K562 (cell line): ENCODE measurements at regions not wholly inside any gene's neighbourhood (a gene's known extent, or its start where the extent isn't known, plus 50 kb on each side); places are given as distances from the start of the nearest gene placed in this dataset.

ENCODE experiments used
- ATAC-seq: fragments of 200-7000 bp; cut with Tn5 transposase; 3 replicates; pipeline ENCODE4 v1.9.1; 2020; ENCODE audit warnings: moderate library complexity
- BruUV-seq: library from RNA; stranded (reverse); fragments of 400-500 nt; replicated peaks from 2 replicates; lab custom pipeline; 2021; lab: Mats Ljungman, UMichigan
- CTCF ChIA-PET: fragments of 300-600 bp; formaldehyde crosslinking; extraction: SDS; loops from one replicate; lab custom pipeline; 2021; ENCODE audit warnings: low intra/inter-chr PET ratio; lab: Yijun Ruan, JAX
- POLR2A ChIA-PET: fragments of 300-600, 350-650 bp; sonication (Branson Sonifier 250); formaldehyde crosslinking; extraction: SDS; loops from one replicate; lab custom pipeline; 2021; ENCODE audit warnings: antibody characterized with exemption, inconsistent platforms; lab: Yijun Ruan, JAX
- DNase-seq, 4 experiments: peaks; one replicate each; pipeline versions ENCODE4 v3.0.0 to v3.0.0-alpha.2; 2011 to 2018; ENCODE audit warnings: low spot score in 3 of 4, mixed read lengths in 3 of 4; ENCODE audit errors: extremely low read depth in 1 of 4
- FAIRE-seq: peaks from 2 replicates; lab custom pipeline; 2011; peaks lifted over from hg19 to GRCh38; lab: Jason Lieb, UNC
- H2AFZ ChIP-seq: 2 replicates; pipeline ENCODE4 v1.6.0; 2011; ENCODE audit warnings: low read depth, low read length, control low read depth, inconsistent platforms
- H3K27ac ChIP-seq: fragments of 200-600 bp; 3 replicates; pipeline ENCODE4 v1.8.0; 2011; ENCODE audit warnings: low read depth, mild to moderate bottlenecking, control low read depth, inconsistent platforms, low read length, moderate library complexity, mixed read lengths; ENCODE audit errors: extremely low read depth
- H3K27me3 ChIP-seq, 2 experiments: fragments of 300-600 bp in 1 of 2; 2 replicates in 1 of 2; 3 replicates in 1 of 2; pipeline versions ENCODE4 v1.6.0 to v1.8.0; 2011; ENCODE audit warnings: inconsistent platforms in 2 of 2, low read length in 2 of 2, mild to moderate bottlenecking in 1 of 2, mixed read lengths in 1 of 2, moderate library complexity in 1 of 2; ENCODE audit not compliant: control insufficient read depth in 2 of 2, insufficient read depth in 2 of 2
- H3K36me3 ChIP-seq: fragments of 300-600 bp; 3 replicates; pipeline ENCODE4 v1.8.0; 2011; ENCODE audit warnings: mild to moderate bottlenecking, low read length, inconsistent platforms; ENCODE audit not compliant: control insufficient read depth, insufficient read depth
- H3K4me1 ChIP-seq, 2 experiments: fragments of 200-600 bp in 1 of 2; replicated peaks in 1 of 2; 2 replicates in 1 of 2; 3 replicates in 1 of 2; pipeline versions ENCODE4 v1.5.1 to v1.8.0; 2011; ENCODE audit warnings: inconsistent platforms in 2 of 2, low read length in 2 of 2, mild to moderate bottlenecking in 1 of 2, mixed read lengths in 1 of 2, moderate library complexity in 1 of 2; ENCODE audit not compliant: control insufficient read depth in 2 of 2, insufficient read depth in 2 of 2
- H3K4me2 ChIP-seq: 2 replicates; pipeline ENCODE4 v1.6.1; 2011; ENCODE audit warnings: low read length, control low read depth, inconsistent platforms, mixed read lengths; ENCODE audit not compliant: insufficient read depth
- H3K4me3 ChIP-seq: fragments of 200-600 bp; sonication (generic), shearing (Covaris generic); 2 replicates; pipeline ENCODE4 v1.5.1; 2016; ENCODE audit warnings: control low read depth, inconsistent platforms
- H3K79me2 ChIP-seq: fragments of 200-600 bp; 3 replicates; pipeline ENCODE4 v1.8.0; 2011; ENCODE audit warnings: low read length, inconsistent platforms; ENCODE audit not compliant: control insufficient read depth, insufficient read depth
- H3K9ac ChIP-seq, 2 experiments: 2 replicates each; pipeline versions ENCODE4 v1.6.0 to v1.6.1; 2011; ENCODE audit warnings: low read depth in 2 of 2, low read length in 2 of 2, control low read depth in 1 of 2, inconsistent platforms in 1 of 2, mild to moderate bottlenecking in 1 of 2, mixed read lengths in 1 of 2; ENCODE audit not compliant: insufficient read depth in 1 of 2
- H3K9me1 ChIP-seq: one replicate; pipeline ENCODE4 v1.6.0; 2011; ENCODE audit warnings: inconsistent platforms, mild to moderate bottlenecking, low read length, moderate library complexity; ENCODE audit not compliant: control insufficient read depth, insufficient read depth
- H3K9me3 ChIP-seq: replicated peaks from 2 replicates; pipeline ENCODE4 v1.5.1; 2011; ENCODE audit warnings: low read depth, low read length, inconsistent platforms; ENCODE audit not compliant: control insufficient read depth, insufficient read depth
- H4K20me1 ChIP-seq: replicated peaks from 2 replicates; pipeline ENCODE4 v1.6.1; 2011; ENCODE audit warnings: low read length, inconsistent platforms, mixed read lengths; ENCODE audit not compliant: control insufficient read depth, insufficient read depth
- BRCA1 ChIP-seq, 2 experiments: fragments of 450-650 bp in 1 of 2; sonication (generic) in 1 of 2; formaldehyde crosslinking in 1 of 2; IDR thresholded peaks; 2 replicates each; pipeline versions ENCODE4 v1.5.0 to v1.6.1; 2017 to 2020; ENCODE audit warnings: mild to moderate bottlenecking in 1 of 2, missing genetic modification reagents in 1 of 2
- BRD9 ChIP-seq: fragments of 450-650 bp; IDR thresholded peaks from 2 replicates; pipeline ENCODE4 v1.6.1; 2018; ENCODE audit warnings: low read depth; ENCODE audit not compliant: partially characterized antibody
- CBX5 ChIP-seq: IDR thresholded peaks from 2 replicates; pipeline ENCODE4 v1.6.1; 2014; ENCODE audit warnings: low read depth, borderline replicate concordance
- HEY1 ChIP-seq: fragments of 250-450 bp; sonication (Bioruptor Pico); IDR thresholded peaks from 2 replicates; pipeline ENCODE4 v1.5.0; 2020; ENCODE audit warnings: mild to moderate bottlenecking, moderate library complexity, borderline replicate concordance
- IFI16 ChIP-seq: fragments of 250-450 bp; sonication (Bioruptor Pico); IDR thresholded peaks from 2 replicates; pipeline ENCODE4 v2.1.2; 2022; ENCODE audit warnings: mild to moderate bottlenecking, inconsistent platforms
- MYC ChIP-seq, 2 experiments: fragments of 250-450 bp in 1 of 2; sonication (Bioruptor Pico) in 1 of 2; IDR thresholded peaks; 2 replicates each; pipeline versions ENCODE4 v1.5.1 to v1.6.1; 2012 to 2021; ENCODE audit warnings: low read depth in 2 of 2, borderline replicate concordance in 1 of 2, improper control_type of control experiment in 1 of 2, low read length in 1 of 2, mild to moderate bottlenecking in 1 of 2, moderate library complexity in 1 of 2
- PHF21A ChIP-seq: fragments of 450-650 bp; IDR thresholded peaks from 2 replicates; pipeline ENCODE4 v1.6.1; 2017; ENCODE audit warnings: low read depth, borderline replicate concordance
- WGBS: fragments of 100-300 bp; shearing (Covaris generic); methylation state at CpG from one replicate; pipeline ENCODE4 v1.1.6; 2016; ENCODE audit warnings: low coverage, mixed read lengths; ENCODE audit not compliant: insufficient coverage; ENCODE audit errors: missing lambda C conversion rate; 5-methylcytosine and 5-hydroxymethylcytosine counted together
- in situ Hi-C: fragments of 300-500 bp; cut with MboI; formaldehyde crosslinking; loops from 4 replicates; pipeline ENCODE4 v1.15.0; 2018; ENCODE audit warnings: inconsistent platforms, mixed read lengths
- intact Hi-C: fragments of 100-400 bp; cut with micrococcal nuclease; formaldehyde crosslinking; loops from 2 replicates; pipeline ENCODE4 v1.14.2; 2022
- TF ChIP-seq, protein P1 (sequence below), 3 experiments: fragments of 200-800 bp in 1 of 3; sonication (Bioruptor generic) in 1 of 3; sonication (generic) in 1 of 3; formaldehyde crosslinking in 1 of 3; IDR thresholded peaks; 2 replicates each; pipeline versions ENCODE4 v1.6.1 to v1.8.0; 2016 to 2022; ENCODE audit warnings: mild to moderate bottlenecking in 2 of 3, missing compliant biosample characterization in 2 of 3, missing genetic modification characterization in 2 of 3, missing genetic modification reagents in 1 of 3
- TF ChIP-seq, protein P2 (sequence below): fragments of 250-450 bp; sonication (Bioruptor Pico); IDR thresholded peaks from 2 replicates; pipeline ENCODE4 v1.5.1; 2021; ENCODE audit warnings: mild to moderate bottlenecking

DNA sequence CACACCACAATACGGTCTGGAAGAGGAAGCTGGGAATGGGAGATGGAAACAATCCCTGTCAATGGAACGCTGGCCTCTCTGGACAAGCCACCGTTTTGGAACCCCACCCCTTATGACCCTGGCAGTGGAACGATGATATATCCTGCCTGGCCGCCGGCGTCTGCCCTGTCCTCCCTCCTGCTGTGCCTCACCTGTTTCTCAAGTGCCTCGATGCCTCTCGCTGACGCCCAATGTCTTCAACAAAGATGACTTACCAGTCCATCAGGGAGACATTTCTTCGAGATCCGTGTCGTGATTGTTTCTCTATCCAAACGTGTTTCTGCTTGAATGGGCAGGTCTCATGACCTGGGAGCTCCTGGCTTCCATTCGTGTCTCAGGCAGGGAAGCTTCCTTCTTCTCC lies 476.5 kb downstream of the SPATA31A7 start:
- ATAC-seq (no peak), FAIRE-seq (no peak), DNase-seq (no peak)
- H3K27me3 ChIP-seq = peaks cover 0 to 5% of the 10 kb centered on the region in 2 experiments; a peak in 1 of 5 replicates
- intact Hi-C loops = no loop called here
- 0% methylated on average over 4 of the region's 15 CpGs for WGBS
- H3K4me3 ChIP-seq = no peak overlapping the region
- POLR2A ChIA-PET = no interaction called here
- no peaks in the 10 kb centered on the region for H3K9me3 ChIP-seq
- H3K4me2 ChIP-seq = no peak overlapping the region
- CTCF ChIA-PET = no interaction called here
- no peak overlapping the region for H3K27ac ChIP-seq
- H3K9ac ChIP-seq = no peak overlapping the region
- H3K4me1 ChIP-seq = peaks cover 0 to 6% of the 10 kb centered on the region in 2 experiments; a peak in 2 of 5 replicates
- TF ChIP-seq PHF21A (no peak), BRD9 (no peak), MYC (IDR thresholded peaks at IDR 0.05; ENCODE audit: low read depth, low read length) (no peak), MYC (CRISPR knock-in tag; IDR thresholded peaks at IDR 0.05; ENCODE audit: borderline replicate concordance, low read depth) (no peak), BRCA1 (IDR thresholded peaks at IDR 0.05) (no peak), BRCA1 (CRISPR knock-in tag; IDR thresholded peaks at IDR 0.05) (no peak), IFI16 (no peak), CBX5 (no peak), HEY1 (CRISPR knock-in tag) (no peak)
- TF ChIP-seq, protein P1, sequence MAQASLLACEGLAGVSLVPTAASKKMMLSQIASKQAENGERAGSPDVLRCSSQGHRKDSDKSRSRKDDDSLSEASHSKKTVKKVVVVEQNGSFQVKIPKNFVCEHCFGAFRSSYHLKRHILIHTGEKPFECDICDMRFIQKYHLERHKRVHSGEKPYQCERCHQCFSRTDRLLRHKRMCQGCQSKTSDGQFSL (CRISPR knock-in tag; IDR thresholded peaks at IDR 0.05) = no peak
- TF ChIP-seq, protein P1 (tag; IDR thresholded peaks at IDR 0.05) = no peak
- TF ChIP-seq, protein P2, sequence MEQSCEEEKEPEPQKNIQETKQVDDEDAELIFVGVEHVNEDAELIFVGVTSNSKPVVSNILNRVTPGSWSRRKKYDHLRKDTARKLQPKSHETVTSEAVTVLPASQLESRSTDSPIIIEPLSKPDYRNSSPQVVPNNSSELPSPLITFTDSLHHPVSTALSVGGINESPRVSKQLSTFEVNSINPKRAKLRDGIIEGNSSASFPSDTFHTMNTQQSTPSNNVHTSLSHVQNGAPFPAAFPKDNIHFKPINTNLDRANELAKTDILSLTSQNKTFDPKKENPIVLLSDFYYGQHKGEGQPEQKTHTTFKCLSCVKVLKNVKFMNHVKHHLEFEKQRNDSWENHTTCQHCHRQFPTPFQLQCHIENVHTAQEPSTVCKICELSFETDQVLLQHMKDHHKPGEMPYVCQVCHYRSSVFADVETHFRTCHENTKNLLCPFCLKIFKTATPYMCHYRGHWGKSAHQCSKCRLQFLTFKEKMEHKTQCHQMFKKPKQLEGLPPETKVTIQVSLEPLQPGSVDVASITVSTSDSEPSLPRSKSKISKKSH (CRISPR knock-in tag) = no peak
- H2AFZ ChIP-seq = no peak overlapping the region
- H3K9me1 ChIP-seq = no peaks in the 10 kb centered on the region
- H3K79me2 ChIP-seq = no peaks in the 10 kb centered on the region
- no peaks in the 10 kb centered on the region for H3K36me3 ChIP-seq
- H4K20me1 ChIP-seq = no peaks in the 10 kb centered on the region
- BruUV-seq = no TSS peak
- in situ Hi-C loops = loop anchor here (25.0 kb wide), 1 partner anchor 196 kb away; no protein-coding TSS in a partner anchor
